GM19043 (cell line): ENCODE measurements at regions not wholly inside any gene's neighbourhood (a gene's known extent, or its start where the extent isn't known, plus 50 kb on each side); places are given as distances from the start of the nearest gene placed in this dataset.
"Not testable (repeated sequence)": the region's sequence is repeated elsewhere in the genome, so short reads cannot be mapped to it uniquely, and the experiment has no call there.

Experiments used
- ATAC-seq: cut with Tn5 transposase; IDR thresholded peaks from one replicate; pipeline ENCODE4 v1.9.1; 2021; ENCODE audit warnings: low read depth; ENCODE audit not compliant: unreplicated experiment

- peak; percentile 61 for ATAC-seq
Measured at GRCh38 chr11:82539669-82540068, 194.0 kb downstream of the FAM181B start.

- ATAC-seq: no peak
Measured at GRCh38 chr11:82536706-82537105, 197.0 kb downstream of the FAM181B start.

- ATAC-seq: no peak
Measured at GRCh38 chr11:82533628-82534327, 199.9 kb downstream of the FAM181B start.

- no peak for ATAC-seq
Measured at GRCh38 chr11:82529936-82530335, 203.7 kb downstream of the FAM181B start.

- no peak for ATAC-seq
Measured at GRCh38 chr11:82527081-82527584, 206.5 kb downstream of the FAM181B start.

GRCh38 chr11:82523141-82523540 is 210.5 kb downstream of the FAM181B start:
- no peak for ATAC-seq

GRCh38 chr11:82521427-82521826 is 212.2 kb downstream of the FAM181B start:
- no peak for ATAC-seq

- ATAC-seq: no peak
Measured at GRCh38 chr11:82507288-82507687, 226.4 kb downstream of the FAM181B start.

- ATAC-seq: no peak
Measured at GRCh38 chr11:82505379-82505778, 228.3 kb downstream of the FAM181B start.

- not testable (repeated sequence) for ATAC-seq
Measured at GRCh38 chr11:82501174-82501573, 232.5 kb downstream of the FAM181B start.

- peak; percentile 45 for ATAC-seq
Measured at GRCh38 chr11:82494988-82495432, 238.7 kb downstream of the FAM181B start.

GRCh38 chr11:82474876-82475275 is 258.8 kb downstream of the FAM181B start:
- ATAC-seq: no peak

GRCh38 chr11:82465481-82465880 is 268.2 kb downstream of the FAM181B start:
- ATAC-seq: no peak

GRCh38 chr11:82462608-82463242 is 270.9 kb downstream of the FAM181B start:
- no peak for ATAC-seq

- no peak for ATAC-seq
Measured at GRCh38 chr11:82458761-82459160, 274.9 kb downstream of the FAM181B start.

GRCh38 chr11:82458147-82458546 is 275.5 kb downstream of the FAM181B start:
- ATAC-seq: no peak

- ATAC-seq: no peak
Measured at GRCh38 chr11:82450996-82451395, 282.7 kb downstream of the FAM181B start.

- ATAC-seq: no peak
Measured at GRCh38 chr11:82406611-82407010, 327.1 kb downstream of the FAM181B start.

GRCh38 chr11:82405421-82405820 is 328.2 kb downstream of the FAM181B start:
- ATAC-seq: no peak

- no peak for ATAC-seq
Measured at GRCh38 chr11:82404981-82405380, 328.7 kb downstream of the FAM181B start.

GRCh38 chr11:82403640-82404305 is 329.9 kb downstream of the FAM181B start:
- no peak for ATAC-seq
